Keratinocyte (primary cell): ENCODE measurements at regions not wholly inside any gene's neighbourhood (a gene's known extent, or its start where the extent isn't known, plus 50 kb on each side); places are given as distances from the start of the nearest gene placed in this dataset.

Experiments
- DNase-seq: peaks from one replicate; pipeline ENCODE4 v3.0.0-alpha.2; 2011; ENCODE audit warnings: low read depth, missing footprints, low spot score
- FAIRE-seq: peaks from 2 replicates; lab custom pipeline; 2011; peaks lifted over from hg19 to GRCh38; lab: Jason Lieb, UNC
- H2AFZ ChIP-seq: 2 replicates; pipeline ENCODE4 v1.6.0; 2012; ENCODE audit warnings: low read length, control low read depth, inconsistent platforms; ENCODE audit not compliant: control insufficient read depth
- H3K27ac ChIP-seq: 2 replicates; pipeline ENCODE4 v1.5.1; 2011; ENCODE audit warnings: low read length; ENCODE audit not compliant: control insufficient read depth, insufficient read depth
- H3K27me3 ChIP-seq: 3 replicates; pipeline ENCODE4 v1.6.0; 2011; ENCODE audit warnings: low read length; ENCODE audit not compliant: control insufficient read depth, insufficient read depth; ENCODE audit errors: extremely low read depth
- H3K36me3 ChIP-seq, 2 experiments: 2 replicates in 1 of 2; 3 replicates in 1 of 2; pipeline ENCODE4 v1.5.1; 2011; ENCODE audit warnings: low read length in 2 of 2, mild to moderate bottlenecking in 1 of 2; ENCODE audit not compliant: control insufficient read depth in 2 of 2, insufficient read depth in 2 of 2; ENCODE audit errors: extremely low read depth in 1 of 2
- H3K4me1 ChIP-seq: 3 replicates; pipeline ENCODE4 v1.5.1; 2011; ENCODE audit warnings: low read length; ENCODE audit not compliant: control insufficient read depth, insufficient read depth; ENCODE audit errors: extremely low read depth
- H3K4me2 ChIP-seq: 3 replicates; pipeline ENCODE4 v1.6.0; 2011; ENCODE audit warnings: low read depth, low read length; ENCODE audit not compliant: control insufficient read depth, insufficient read depth; ENCODE audit errors: extremely low read depth
- H3K4me3 ChIP-seq, 3 experiments: fragments of 200-600 bp in 1 of 3; sonication (generic) in 1 of 3; 2 replicates in 2 of 3; 3 replicates in 1 of 3; pipeline ENCODE4 v1.5.1; 2011 to 2016; ENCODE audit warnings: low read length in 3 of 3, mild to moderate bottlenecking in 3 of 3, control low read depth in 2 of 3, inconsistent platforms in 1 of 3, low read depth in 1 of 3, mixed read lengths in 1 of 3, mixed run types in 1 of 3, moderate library complexity in 1 of 3; ENCODE audit not compliant: control insufficient read depth in 2 of 3, insufficient read depth in 2 of 3; ENCODE audit errors: extremely low read depth in 1 of 3
- H3K79me2 ChIP-seq: 2 replicates; pipeline ENCODE4 v1.6.0; 2012; ENCODE audit warnings: low read length; ENCODE audit not compliant: control insufficient read depth, insufficient read depth
- H3K9ac ChIP-seq: 3 replicates; pipeline ENCODE4 v1.6.0; 2011; ENCODE audit warnings: low read length; ENCODE audit not compliant: control insufficient read depth, insufficient read depth; ENCODE audit errors: extremely low read depth
- H3K9me1 ChIP-seq: 3 replicates; pipeline ENCODE4 v1.6.0; 2011; ENCODE audit warnings: low read length; ENCODE audit not compliant: control insufficient read depth, insufficient read depth; ENCODE audit errors: extremely low read depth
- H3K9me3 ChIP-seq: 2 replicates; pipeline ENCODE4 v1.5.1; 2012; ENCODE audit warnings: low read depth, low read length; ENCODE audit not compliant: control insufficient read depth
- H4K20me1 ChIP-seq: 3 replicates; pipeline ENCODE4 v1.6.0; 2011; ENCODE audit warnings: low read length; ENCODE audit not compliant: control insufficient read depth, insufficient read depth; ENCODE audit errors: extremely low read depth
- EZH2 ChIP-seq: IDR thresholded peaks from one replicate; pipeline ENCODE4 v1.6.1; 2012; ENCODE audit warnings: inconsistent platforms, mild to moderate bottlenecking, low read length, moderate library complexity
- dilution Hi-C: fragments of 300-500 bp; cut with MboI; formaldehyde crosslinking; loops from one replicate; pipeline ENCODE4 v1.7.0; 2020; ENCODE audit warnings: low sequenced_read_pairs; ENCODE audit not compliant: extremely low pct_ligation_motif_present
- TF ChIP-seq, protein P1 (sequence below), 3 experiments: IDR thresholded peaks in 1 of 3; conservative IDR thresholded peaks in 1 of 3; optimal IDR thresholded peaks in 1 of 3; 2 replicates in 2 of 3; 3 replicates in 1 of 3; pipeline versions ENCODE3 to v1.5.1; 2011; ENCODE audit warnings: low read length in 3 of 3, mild to moderate bottlenecking in 3 of 3, moderate library complexity in 2 of 3, control low read depth in 1 of 3, inconsistent platforms in 1 of 3; ENCODE audit not compliant: insufficient read depth in 2 of 3; ENCODE audit errors: extremely low read depth in 1 of 3

DNA sequence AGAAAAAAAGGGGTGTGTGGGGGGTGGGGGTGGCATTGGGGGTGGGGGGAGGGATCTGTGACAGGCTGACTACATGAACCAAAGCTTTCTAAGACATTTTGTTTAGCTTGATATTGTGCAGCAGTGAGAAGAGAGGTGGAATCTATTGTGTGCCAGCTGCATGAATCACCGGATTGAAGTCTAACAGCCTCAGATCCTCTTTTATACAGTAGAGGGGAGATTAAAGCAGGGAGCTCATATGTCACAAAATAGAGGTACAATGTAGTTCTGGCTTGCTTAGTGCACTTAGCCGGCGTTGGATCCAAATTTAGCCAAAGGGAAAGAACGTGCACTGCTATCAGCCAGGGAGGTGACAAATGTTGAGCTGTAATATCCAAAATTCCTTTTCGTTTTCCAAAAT is 404.2 kb upstream of the CITED2 start:
- no peak overlapping the region for H2AFZ ChIP-seq

DNA sequence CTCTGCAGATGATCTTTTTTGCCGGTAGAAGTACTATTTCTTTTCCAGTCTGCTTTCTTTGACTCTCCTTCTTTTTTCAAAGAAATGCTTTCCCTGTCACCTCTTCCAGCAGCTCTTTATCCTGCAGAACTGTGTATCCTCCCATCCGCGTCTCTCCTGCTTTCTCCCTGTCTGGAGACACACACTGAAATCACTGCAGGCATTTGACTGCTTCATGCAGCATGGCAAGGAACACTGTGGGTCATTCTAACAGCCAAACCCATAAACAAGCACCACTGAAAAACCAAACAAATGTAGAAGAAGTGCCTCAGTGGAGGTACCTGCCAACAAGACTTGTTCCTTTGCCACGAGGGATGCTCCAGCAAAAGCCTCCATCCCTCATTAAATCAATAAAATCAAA is 403.7 kb upstream of the CITED2 start:
- Histone ChIP-seq H3K27me3 (no peaks in the 10 kb centered on the region), H3K9me1 (no peaks in the 10 kb centered on the region), H3K4me3 (no peak overlapping the region), H3K4me1 (no peaks in the 10 kb centered on the region), H2AFZ (no peak overlapping the region), H3K79me2 (no peaks in the 10 kb centered on the region), H3K36me3 (no peaks in the 10 kb centered on the region), H3K9ac (no peak overlapping the region), H3K4me2 (no peak overlapping the region), H4K20me1 (no peaks in the 10 kb centered on the region), H3K27ac (no peak overlapping the region), H3K9me3 (no peaks in the 10 kb centered on the region)
- FAIRE-seq, result no peak
- no peak for DNase-seq
- TF ChIP-seq EZH2, result no peak
- TF ChIP-seq, protein P1, sequence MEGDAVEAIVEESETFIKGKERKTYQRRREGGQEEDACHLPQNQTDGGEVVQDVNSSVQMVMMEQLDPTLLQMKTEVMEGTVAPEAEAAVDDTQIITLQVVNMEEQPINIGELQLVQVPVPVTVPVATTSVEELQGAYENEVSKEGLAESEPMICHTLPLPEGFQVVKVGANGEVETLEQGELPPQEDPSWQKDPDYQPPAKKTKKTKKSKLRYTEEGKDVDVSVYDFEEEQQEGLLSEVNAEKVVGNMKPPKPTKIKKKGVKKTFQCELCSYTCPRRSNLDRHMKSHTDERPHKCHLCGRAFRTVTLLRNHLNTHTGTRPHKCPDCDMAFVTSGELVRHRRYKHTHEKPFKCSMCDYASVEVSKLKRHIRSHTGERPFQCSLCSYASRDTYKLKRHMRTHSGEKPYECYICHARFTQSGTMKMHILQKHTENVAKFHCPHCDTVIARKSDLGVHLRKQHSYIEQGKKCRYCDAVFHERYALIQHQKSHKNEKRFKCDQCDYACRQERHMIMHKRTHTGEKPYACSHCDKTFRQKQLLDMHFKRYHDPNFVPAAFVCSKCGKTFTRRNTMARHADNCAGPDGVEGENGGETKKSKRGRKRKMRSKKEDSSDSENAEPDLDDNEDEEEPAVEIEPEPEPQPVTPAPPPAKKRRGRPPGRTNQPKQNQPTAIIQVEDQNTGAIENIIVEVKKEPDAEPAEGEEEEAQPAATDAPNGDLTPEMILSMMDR (optimal IDR thresholded peaks at IDR 0.05 in 1 of 3, IDR thresholded peaks at IDR 0.05 in 1 of 3, conservative IDR thresholded peaks at IDR 0.05 in 1 of 3; ENCODE audit: extremely low read depth in 1 of 3, insufficient read depth in 2 of 3, low read length in 3 of 3), result no peak
- dilution Hi-C loops, result no loop called here

More for the DNA sequence above, 404.2 kb upstream of the CITED2 start:
- Histone ChIP-seq H3K36me3 (no peaks in the 10 kb centered on the region), H3K9me1 (no peaks in the 10 kb centered on the region), H3K27ac (no peak overlapping the region), H3K4me1 (no peaks in the 10 kb centered on the region), H3K9me3 (no peaks in the 10 kb centered on the region), H3K4me2 (no peak overlapping the region), H4K20me1 (no peaks in the 10 kb centered on the region), H3K79me2 (no peaks in the 10 kb centered on the region), H3K4me3 (no peak overlapping the region), H3K27me3 (no peaks in the 10 kb centered on the region), H3K9ac (no peak overlapping the region)
- TF ChIP-seq EZH2, result no peak
- TF ChIP-seq, protein P1 (optimal IDR thresholded peaks at IDR 0.05 in 1 of 3, IDR thresholded peaks at IDR 0.05 in 1 of 3, conservative IDR thresholded peaks at IDR 0.05 in 1 of 3; ENCODE audit: extremely low read depth in 1 of 3, insufficient read depth in 2 of 3, low read length in 3 of 3), result no peak
- no peak for DNase-seq
- FAIRE-seq, result no peak
- dilution Hi-C loops, result no loop called here
